DMS53 treated with DMSO at 0.1 percent for 48 hours (cell line): ENCODE measurements at regions not wholly inside any gene's neighbourhood (a gene's known extent, or its start where the extent isn't known, plus 50 kb on each side); places are given as distances from the start of the nearest gene placed in this dataset.
"Not testable (repeated sequence)": the region's sequence is repeated elsewhere in the genome, so short reads cannot be mapped to it uniquely, and the experiment has no call there.

Source experiments
- DNase-seq: peaks from one replicate; lab custom pipeline; 2025; ENCODE audit not compliant: unreplicated experiment; lab: John Stamatoyannopoulos, UW

GRCh38 chr13:22945321-22946226 is 235.2 kb upstream of the SGCG start:
- DNase-seq = no peak

DNA sequence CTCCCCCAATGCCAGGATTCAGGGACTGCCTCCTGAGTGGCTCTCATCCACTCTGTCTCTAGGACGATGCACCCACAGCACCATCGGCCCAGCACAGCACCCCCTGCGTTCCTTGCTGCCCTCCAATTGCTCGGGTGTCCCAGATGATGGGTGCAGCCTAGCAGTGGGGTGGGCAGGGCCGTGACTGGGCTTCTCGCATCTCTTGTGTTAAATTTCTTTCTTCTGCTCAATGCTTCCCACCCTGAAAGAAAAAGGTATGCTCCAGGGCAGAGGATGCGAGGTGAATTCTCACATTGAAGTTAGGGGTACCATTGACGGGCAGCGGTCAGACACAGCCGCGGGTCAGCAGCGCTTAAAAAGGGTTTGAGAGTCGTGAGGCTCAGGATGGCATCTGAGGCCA is 232.4 kb upstream of the SGCG start:
- DNase-seq = no peak

GRCh38 chr13:22952018-22952417 is 228.8 kb upstream of the SGCG start:
- DNase-seq = not testable (repeated sequence)

DNA sequence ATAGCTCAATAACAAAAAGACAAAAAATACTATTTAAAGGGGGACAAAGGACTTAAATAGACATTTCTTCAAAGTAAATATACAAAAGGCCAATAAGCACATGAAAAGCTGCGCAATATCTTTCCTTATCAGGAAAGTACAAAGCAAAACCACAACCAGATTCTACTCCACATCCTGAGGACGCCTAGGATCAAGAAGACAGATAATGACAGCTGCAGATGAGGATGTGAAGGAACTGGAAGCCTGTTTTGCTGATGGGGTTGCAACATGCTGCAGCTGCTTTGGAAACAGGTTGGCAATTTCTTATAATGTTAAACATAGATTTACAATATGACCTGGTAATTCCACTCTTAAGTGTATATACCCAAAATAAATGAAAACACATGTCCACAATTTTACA is 225.6 kb upstream of the SGCG start:
- not testable (repeated sequence) for DNase-seq

DNA sequence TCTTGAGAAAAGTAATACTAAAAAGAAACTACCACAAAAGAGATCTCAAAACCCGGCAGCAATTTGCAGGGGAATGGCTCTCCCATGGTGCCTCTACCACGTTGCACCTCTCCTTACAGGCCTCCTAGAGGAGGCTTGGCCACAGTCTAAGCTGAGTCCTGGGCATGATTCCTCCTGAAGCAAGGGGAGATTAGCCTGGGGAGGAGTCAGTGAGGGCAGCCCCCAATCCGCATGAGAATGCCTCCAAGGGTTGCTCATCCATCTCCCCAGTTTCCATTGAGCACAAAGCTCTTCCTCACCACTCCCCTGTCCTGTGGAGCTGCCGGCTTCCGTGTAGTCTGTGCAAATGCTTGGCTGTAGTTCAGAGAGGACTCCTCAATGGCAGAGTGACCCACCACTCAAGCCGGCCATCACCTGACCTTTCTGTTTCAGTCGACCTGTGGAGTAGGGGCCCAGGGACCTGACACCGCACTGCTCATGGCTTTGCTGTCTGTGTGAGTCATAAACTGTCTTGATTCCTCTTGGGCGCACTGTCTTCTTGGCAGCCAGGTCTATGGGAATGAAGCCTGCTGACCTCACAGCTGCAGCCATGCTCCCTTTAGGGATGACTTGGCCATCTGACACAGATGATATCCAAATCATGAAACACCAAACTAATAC is 224.2 kb upstream of the SGCG start:
- DNase-seq = not testable (repeated sequence)

DNA sequence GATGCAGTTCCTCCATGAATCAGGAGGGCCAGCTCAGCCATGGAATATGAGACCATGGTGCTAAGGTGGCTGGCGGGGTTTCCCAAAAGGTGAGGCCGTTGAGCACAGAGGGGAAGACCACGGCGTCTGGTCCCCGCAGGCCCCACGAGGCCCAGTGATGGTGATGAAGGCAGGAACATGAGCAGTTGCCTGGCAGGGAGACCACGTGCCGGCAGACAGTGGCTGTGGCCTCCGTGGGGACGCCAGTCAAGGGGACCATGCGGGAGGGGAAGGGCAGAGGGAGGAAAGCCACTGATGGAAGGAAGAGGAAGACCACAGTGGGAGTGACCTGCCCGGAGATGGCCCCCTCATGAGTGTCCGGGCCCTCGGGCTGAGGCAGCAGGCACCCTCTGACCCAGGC is 220.9 kb upstream of the SGCG start:
- DNase-seq = not testable (repeated sequence)

DNA sequence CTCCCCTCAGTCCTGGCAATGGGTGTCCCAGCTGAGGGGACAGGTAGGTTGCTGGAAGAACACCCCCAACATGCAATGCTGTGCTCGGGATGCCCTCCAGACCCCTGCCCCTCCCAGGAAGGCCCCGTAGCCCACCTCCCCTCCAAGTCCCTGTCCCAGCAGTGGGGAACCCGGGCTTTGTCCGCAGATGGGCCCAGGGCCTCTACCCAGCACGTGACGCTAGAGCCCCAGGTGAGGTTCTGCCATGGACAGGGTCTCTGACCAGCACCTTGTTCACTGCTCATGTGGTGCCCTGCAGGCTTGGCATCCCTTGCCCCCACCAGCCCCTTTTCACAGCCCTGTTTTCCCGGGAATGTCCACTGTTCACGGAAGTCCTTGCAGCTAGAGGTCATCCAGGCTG is 220.0 kb upstream of the SGCG start:
- no peak for DNase-seq

- DNase-seq = not testable (repeated sequence)
Measured at GRCh38 chr13:22961342-22961741, 219.4 kb upstream of the SGCG start.

DNA sequence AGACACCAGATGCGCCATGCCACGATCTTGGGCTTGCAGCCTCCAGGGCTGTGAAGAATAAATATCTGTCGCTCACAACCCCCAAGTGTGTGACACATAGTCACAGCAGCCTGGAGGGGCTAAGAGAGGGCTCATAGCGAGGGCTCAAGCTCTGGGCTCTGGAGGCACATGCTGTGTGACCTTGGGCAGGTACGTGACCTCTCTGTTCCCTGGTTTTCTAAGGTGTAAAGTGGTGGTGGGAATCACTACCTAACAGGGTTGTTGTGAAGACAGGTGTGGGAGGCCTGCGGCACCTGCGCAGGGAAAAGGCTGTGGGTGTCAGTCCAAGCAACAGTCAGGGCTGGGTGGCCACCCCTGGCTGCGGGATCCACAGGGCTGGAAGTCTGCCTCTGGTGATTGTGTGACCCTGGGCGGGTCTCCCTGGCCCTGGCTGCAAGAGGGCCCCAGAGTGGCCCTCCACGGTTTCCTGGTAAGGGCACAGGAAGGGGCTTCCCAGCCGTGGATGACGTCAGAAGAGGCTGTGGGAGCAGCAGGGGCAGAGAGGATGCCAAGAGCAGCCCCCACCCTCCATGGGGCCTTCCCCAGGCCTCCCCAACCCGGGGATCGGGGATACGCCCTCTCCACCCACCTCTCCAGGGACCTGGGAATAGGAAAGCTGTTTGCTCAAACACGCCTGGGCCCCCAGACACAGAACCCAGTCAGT is 218.8 kb upstream of the SGCG start:
- no peak for DNase-seq

- DNase-seq = not testable (repeated sequence)
Measured at GRCh38 chr13:22963384-22964053, 217.3 kb upstream of the SGCG start.

- DNase-seq = no peak
Measured at GRCh38 chr13:22964245-22964966, 216.4 kb upstream of the SGCG start.

DNA sequence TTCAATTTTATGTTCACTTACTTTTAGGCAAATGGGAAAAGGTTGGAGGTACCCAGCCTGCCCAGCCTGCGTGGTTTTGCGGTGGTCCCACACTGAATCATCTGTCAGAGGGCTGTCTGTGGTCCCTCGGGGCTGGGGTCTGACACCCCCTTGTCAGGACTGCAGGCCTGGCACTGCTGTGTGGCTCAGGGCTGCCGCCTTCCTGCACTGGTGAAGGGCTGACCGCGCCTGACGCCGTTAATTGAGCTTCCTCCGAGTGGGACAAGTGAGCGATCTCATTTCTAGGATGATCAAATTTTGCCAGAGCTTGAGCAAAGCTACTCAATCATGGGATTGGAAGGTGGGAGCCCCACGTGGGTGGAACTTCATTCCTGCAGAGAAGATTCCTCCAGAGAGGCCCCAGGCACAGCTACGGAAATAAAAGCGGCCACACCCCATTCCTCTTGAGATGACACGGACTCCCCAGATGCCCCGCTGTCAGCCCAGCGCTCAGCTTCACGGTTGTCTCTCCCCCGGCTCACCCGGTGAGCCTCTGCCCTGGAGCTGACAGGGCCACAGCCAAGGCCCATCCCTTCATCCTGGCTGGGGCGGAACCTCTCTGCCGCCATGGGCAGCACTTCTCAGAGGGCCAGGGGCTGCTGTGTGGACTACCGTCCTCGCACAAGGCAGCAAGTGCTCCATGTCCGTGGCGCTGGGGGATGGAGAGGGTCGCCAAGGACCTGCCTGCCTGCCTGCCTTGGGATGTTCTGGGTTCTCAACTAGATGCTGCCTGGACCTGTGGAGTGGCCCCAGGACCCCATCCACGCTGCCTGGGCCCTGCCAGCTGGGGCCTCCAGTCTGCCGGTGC is 215.5 kb upstream of the SGCG start:
- DNase-seq = not testable (repeated sequence)

GRCh38 chr13:22965858-22966239 is 214.9 kb upstream of the SGCG start:
- DNase-seq = not testable (repeated sequence)

- DNase-seq = not testable (repeated sequence)
Measured at GRCh38 chr13:22966753-22967152, 214.0 kb upstream of the SGCG start.

GRCh38 chr13:22967669-22968068 is 213.1 kb upstream of the SGCG start:
- DNase-seq = no peak

DNA sequence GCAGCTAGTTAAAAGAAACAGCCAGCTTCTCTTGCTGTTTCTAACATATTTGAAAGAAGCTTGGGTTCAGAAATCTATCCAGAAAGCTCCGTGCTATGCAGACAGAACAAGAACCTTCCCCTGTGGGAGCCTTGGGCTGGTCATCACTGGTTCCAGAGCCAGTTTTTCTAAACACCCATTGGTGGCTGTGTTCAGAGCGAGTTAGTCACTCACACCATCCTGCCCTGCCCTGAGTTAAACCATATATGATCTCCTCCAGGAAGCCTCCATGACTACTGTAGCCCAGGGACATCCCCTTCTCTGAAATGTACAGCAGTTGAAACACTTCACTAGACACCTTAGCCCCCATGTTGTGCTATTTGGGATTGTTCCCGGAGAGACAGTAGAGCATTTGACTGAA is 200.8 kb upstream of the SGCG start:
- no peak for DNase-seq

DNA sequence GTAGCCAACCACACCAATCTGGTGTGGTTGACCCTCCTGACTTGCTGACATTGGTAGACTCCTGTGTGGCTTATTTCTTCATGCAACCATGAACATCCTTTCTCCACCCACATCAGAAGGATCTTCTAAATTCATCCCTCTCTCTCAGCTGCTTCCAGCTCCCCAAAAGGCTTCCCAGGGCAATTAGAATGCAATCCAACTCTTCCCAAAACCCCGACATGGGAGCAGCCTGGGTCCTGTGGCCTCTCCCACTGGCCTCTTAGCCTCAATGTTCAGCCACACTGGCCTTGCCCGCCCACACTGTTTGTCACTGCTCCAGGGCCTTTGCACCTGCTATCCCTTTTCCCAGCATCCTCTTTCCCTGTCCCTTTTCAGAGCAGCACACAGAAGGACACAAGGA is 199.8 kb upstream of the SGCG start:
- DNase-seq = no peak

GRCh38 chr13:22993148-22993547 is 187.6 kb upstream of the SGCG start:
- no peak for DNase-seq

- no peak for DNase-seq
Measured at GRCh38 chr13:23003446-23003845, 177.3 kb upstream of the SGCG start.

GRCh38 chr13:23007426-23007825 is 173.4 kb upstream of the SGCG start:
- no peak for DNase-seq
